AG04450 (cell line): ENCODE measurements at regions not wholly inside any gene's neighbourhood (a gene's known extent, or its start where the extent isn't known, plus 50 kb on each side); places are given as distances from the start of the nearest gene placed in this dataset.

Experiments used
- CTCF ChIA-PET: fragments of 300-600, 350-600 bp; formaldehyde crosslinking; extraction: SDS; loops from one replicate; lab custom pipeline; 2022; ENCODE audit warnings: antibody characterized with exemption, inconsistent platforms; lab: Charles Lee
- POLR2A ChIA-PET: fragments of 350-600 bp; formaldehyde crosslinking; extraction: SDS; loops from one replicate; lab custom pipeline; 2021; ENCODE audit warnings: antibody characterized with exemption, inconsistent platforms; lab: Yijun Ruan, JAX
- DNase-seq: peaks from one replicate; pipeline ENCODE4 v3.0.0-alpha.2; 2011; ENCODE audit warnings: low read depth, low spot score
- H3K27ac ChIP-seq: one replicate; pipeline ENCODE4 v1.5.1; 2012; ENCODE audit warnings: low read depth, low read length, control low read depth
- H3K27me3 ChIP-seq: one replicate; pipeline ENCODE4 v1.6.0; 2012; ENCODE audit warnings: low read length; ENCODE audit not compliant: control insufficient read depth, insufficient read depth
- H3K4me3 ChIP-seq: 2 replicates; pipeline ENCODE4 v1.5.1; 2011; ENCODE audit warnings: mild to moderate bottlenecking, low read depth, low read length, control low read depth
- H3K9me3 ChIP-seq: 2 replicates; pipeline ENCODE4 v1.5.1; 2012; ENCODE audit warnings: low read length; ENCODE audit not compliant: control insufficient read depth, insufficient read depth
- CTCF ChIP-seq: IDR thresholded peaks from 2 replicates; pipeline ENCODE4 v1.5.1; 2011; ENCODE audit warnings: low read depth, low read length, control low read depth, inconsistent platforms

DNA sequence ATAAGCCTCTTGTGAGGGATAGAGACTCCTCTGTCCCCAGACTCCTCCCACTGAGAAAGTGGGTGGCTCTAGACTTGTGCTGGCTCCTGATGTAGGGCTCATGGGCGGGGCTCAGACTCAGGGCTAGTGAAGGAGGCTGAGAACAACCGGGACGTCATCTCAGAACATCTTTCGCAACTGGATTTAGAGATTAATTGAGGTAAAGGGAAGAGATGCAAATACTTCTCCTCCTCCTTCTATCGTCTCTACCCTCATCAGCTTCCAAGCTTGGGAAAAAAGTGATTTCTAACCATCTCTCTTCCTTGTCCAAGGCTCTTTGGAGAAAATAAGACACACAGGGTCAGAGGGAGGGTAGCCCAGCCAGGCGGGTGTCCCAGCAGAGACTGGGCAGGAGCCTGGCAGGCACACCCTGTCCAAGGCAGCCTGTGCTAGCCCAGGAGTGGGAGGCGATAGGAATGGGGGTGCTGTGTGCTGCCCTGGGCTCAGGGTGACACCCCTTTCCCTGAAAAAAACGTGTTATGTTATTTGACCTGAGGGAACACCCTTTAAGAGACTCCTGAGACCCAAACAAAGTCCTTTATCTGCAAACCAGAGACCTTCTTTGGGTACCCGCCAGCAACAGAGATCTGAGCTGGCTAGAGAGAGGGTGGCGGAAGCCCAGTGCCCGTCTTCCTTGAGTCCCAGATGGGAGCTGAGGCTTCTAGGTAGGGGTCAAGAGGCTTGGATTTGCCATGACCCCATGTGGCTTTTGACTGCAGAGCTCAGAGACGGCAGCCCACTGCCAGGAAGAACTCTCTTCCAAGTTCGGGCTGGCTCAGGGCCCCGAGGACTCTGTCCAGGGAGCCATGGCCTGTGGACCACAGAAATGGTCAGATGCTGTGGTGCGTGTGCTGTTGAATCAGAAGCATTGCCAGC, 160.9 kb downstream of the ADAMTS15 start:
- DNase-seq = no peak
- H3K4me3 ChIP-seq = no peak overlapping the region
- ChIA-PET CTCF (interaction anchor here (1.3 kb wide), 1 partner anchor 253 kb away, joined by 3 read pairs; no protein-coding TSS in a partner anchor), POLR2A (no interaction called here)
- no peaks in the 10 kb centered on the region for H3K9me3 ChIP-seq
- H3K27me3 ChIP-seq = no peaks in the 10 kb centered on the region
- no peak overlapping the region for H3K27ac ChIP-seq
- no peak for TF ChIP-seq CTCF

- Histone ChIP-seq H3K27me3 (no peaks in the 10 kb centered on the region), H3K9me3 (no peaks in the 10 kb centered on the region), H3K27ac (peak overlapping the region; percentile 68), H3K4me3 (no peak overlapping the region)
- DNase-seq = no peak
- ChIA-PET CTCF (no interaction called here), POLR2A (no interaction called here)
- no peak for TF ChIP-seq CTCF
These were observed 163.4 kb downstream of the ADAMTS15 start for GRCh38 chr11:130611791-130612251.

- no peaks in the 10 kb centered on the region for H3K9me3 ChIP-seq
- no peak overlapping the region for H3K4me3 ChIP-seq
- ChIA-PET POLR2A (no interaction called here), CTCF (interaction anchor here (0.6 kb wide), 1 partner anchor 56 kb away, joined by 3 read pairs; no protein-coding TSS in a partner anchor)
- H3K27ac ChIP-seq = peak overlapping the region; percentile 68
- DNase-seq = no peak
- no peak for TF ChIP-seq CTCF
- H3K27me3 ChIP-seq = no peaks in the 10 kb centered on the region
These were observed 163.9 kb downstream of the ADAMTS15 start for GRCh38 chr11:130612291-130612851.

DNA sequence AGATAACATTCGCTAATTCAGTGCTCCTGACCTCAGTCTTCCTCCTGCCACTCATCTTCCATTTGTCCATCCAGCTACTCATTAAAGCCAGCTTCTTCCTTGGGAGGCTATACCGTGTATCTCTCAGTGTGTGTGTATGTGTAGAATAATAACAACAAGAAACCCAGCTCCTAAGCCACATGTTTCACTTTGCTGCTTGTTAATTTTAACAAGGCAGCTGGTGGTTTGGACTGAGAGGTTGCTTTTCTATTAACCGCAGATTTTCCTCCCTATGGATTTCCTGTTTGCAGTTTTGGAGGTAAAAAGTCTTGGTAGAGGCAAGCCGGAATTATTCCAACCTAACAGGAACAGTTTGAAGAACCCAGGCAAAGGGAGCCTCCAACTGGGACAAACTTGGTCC, 165.0 kb downstream of the ADAMTS15 start:
- no peaks in the 10 kb centered on the region for H3K27me3 ChIP-seq
- no peak for TF ChIP-seq CTCF
- no peak overlapping the region for H3K4me3 ChIP-seq
- CTCF ChIA-PET = no interaction called here
- POLR2A ChIA-PET = no interaction called here
- no peak for DNase-seq
- peaks cover 5% of the 10 kb centered on the region; the same call in 1 of the 2 replicates for H3K9me3 ChIP-seq
- no peak overlapping the region for H3K27ac ChIP-seq

DNA sequence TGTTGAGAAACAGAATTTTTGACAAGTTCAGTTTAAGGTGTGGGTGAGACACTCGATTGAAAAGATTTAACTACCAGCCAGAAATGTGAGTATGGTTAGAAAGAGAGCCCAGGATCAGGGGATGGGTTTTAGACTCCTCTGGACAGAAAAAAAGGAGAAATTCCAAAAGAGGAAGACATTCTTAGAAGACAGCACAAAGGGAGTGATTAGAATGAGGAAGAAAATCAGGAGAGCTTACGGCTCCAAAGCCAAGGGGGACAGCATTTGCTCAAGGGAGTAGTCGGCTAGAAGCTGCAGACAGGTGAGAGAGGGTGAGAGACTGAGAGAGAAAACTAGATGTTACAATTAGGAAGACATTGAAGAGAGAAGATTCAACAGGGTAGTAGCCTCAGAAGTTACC, 166.1 kb downstream of the ADAMTS15 start:
- POLR2A ChIA-PET = no interaction called here
- Histone ChIP-seq H3K27ac (no peak overlapping the region), H3K9me3 (peaks cover 5% of the 10 kb centered on the region; the same call in 1 of the 2 replicates), H3K27me3 (no peaks in the 10 kb centered on the region), H3K4me3 (no peak overlapping the region)
- CTCF ChIA-PET = no interaction called here
- no peak for DNase-seq
- no peak for TF ChIP-seq CTCF
